GM23248 (cell line): ENCODE measurements at regions not wholly inside any gene's neighbourhood (a gene's known extent, or its start where the extent isn't known, plus 50 kb on each side); places are given as distances from the start of the nearest gene placed in this dataset.

ENCODE experiments used
- DNase-seq: peaks from one replicate; pipeline ENCODE4 v3.0.0-alpha.2; 2015
- H2AFZ ChIP-seq: fragments of 200-600 bp; sonication (generic); 2 replicates; pipeline ENCODE4 v1.6.1; 2016; ENCODE audit warnings: antibody characterized with exemption
- H3F3A ChIP-seq: fragments of 200-600 bp; sonication (generic); 2 replicates; pipeline ENCODE4 v1.6.1; 2016; ENCODE audit warnings: mild to moderate bottlenecking, antibody characterized with exemption, mixed run types; ENCODE audit not compliant: insufficient read depth
- H3K27ac ChIP-seq: fragments of 200-600 bp; sonication (generic); 2 replicates; pipeline ENCODE4 v1.5.1; 2016; ENCODE audit warnings: mild to moderate bottlenecking
- H3K27me3 ChIP-seq: fragments of 200-600 bp; sonication (generic); replicated peaks from 2 replicates; pipeline ENCODE4 v1.6.1; 2016; ENCODE audit warnings: mild to moderate bottlenecking; ENCODE audit not compliant: insufficient read depth
- H3K36me3 ChIP-seq: fragments of 200-600 bp; sonication (generic); 2 replicates; pipeline ENCODE4 v1.6.1; 2016; ENCODE audit warnings: low read depth, mild to moderate bottlenecking
- H3K4me1 ChIP-seq: fragments of 200-600 bp; sonication (generic); 2 replicates; pipeline ENCODE4 v1.6.1; 2016; ENCODE audit warnings: mild to moderate bottlenecking; ENCODE audit not compliant: insufficient read depth
- H3K4me2 ChIP-seq: fragments of 200-600 bp; sonication (generic); one replicate; pipeline ENCODE4 v1.6.1; 2016; ENCODE audit warnings: mild to moderate bottlenecking; ENCODE audit not compliant: unreplicated experiment
- H3K4me3 ChIP-seq: fragments of 200-600 bp; sonication (generic); 2 replicates; pipeline ENCODE4 v1.5.1; 2016; ENCODE audit warnings: mild to moderate bottlenecking
- H3K79me2 ChIP-seq: fragments of 200-600 bp; sonication (generic); 2 replicates; pipeline ENCODE4 v1.6.1; 2016; ENCODE audit warnings: mild to moderate bottlenecking; ENCODE audit not compliant: insufficient read depth
- H3K9ac ChIP-seq: fragments of 200-600 bp; sonication (generic); 2 replicates; pipeline ENCODE4 v1.6.1; 2016; ENCODE audit warnings: mild to moderate bottlenecking
- H3K9me2 ChIP-seq: fragments of 200-600 bp; sonication (generic); 2 replicates; pipeline ENCODE4 v1.6.1; 2016; ENCODE audit warnings: mixed run types, mild to moderate bottlenecking, moderate library complexity; ENCODE audit not compliant: insufficient read depth
- H3K9me3 ChIP-seq: fragments of 200-600 bp; sonication (generic); one replicate; pipeline ENCODE4 v1.6.1; 2017; ENCODE audit warnings: low read depth
- H4K20me1 ChIP-seq: fragments of 200-600 bp; sonication (generic); 2 replicates; pipeline ENCODE4 v1.6.0; 2016; ENCODE audit not compliant: insufficient read depth
- EZH2 ChIP-seq: fragments of 200-600 bp; sonication (generic); IDR thresholded peaks from 2 replicates; pipeline ENCODE4 v1.6.1; 2018; ENCODE audit warnings: antibody characterized with exemption, mild to moderate bottlenecking; ENCODE audit not compliant: insufficient read depth, poor library complexity, severe bottlenecking
- EZH2phosphoT487 ChIP-seq: fragments of 200-600 bp; sonication (generic); IDR thresholded peaks from 2 replicates; pipeline ENCODE4 v1.6.1; 2018; ENCODE audit warnings: antibody characterized with exemption, moderate library complexity, mild to moderate bottlenecking, low read depth; ENCODE audit not compliant: insufficient read depth
- WGBS, 2 experiments: methylation state at CpG; one replicate each; pipeline ENCODE4 v1.1.6; 2015 to 2017; ENCODE audit warnings: low lambda C conversion rate in 2 of 2, low coverage in 1 of 2; ENCODE audit errors: missing lambda C conversion rate in 2 of 2; 5-methylcytosine and 5-hydroxymethylcytosine counted together
- in situ Hi-C: fragments of 300-500 bp; cut with MboI; formaldehyde crosslinking; loops from 2 replicates; pipeline ENCODE4 v1.15.0; 2020

GRCh38 chr17:15048933-15049794 lies 216.0 kb downstream of the PMP22 start:
- no peak overlapping the region for H3K4me3 ChIP-seq
- H3K9me3 ChIP-seq = no peaks in the 10 kb centered on the region
- H3K4me2 ChIP-seq = no peak overlapping the region
- H3K27me3 ChIP-seq = peaks cover 28% of the 10 kb centered on the region
- 44 to 46% methylated on average over 6 of the region's 6 CpGs for WGBS, 2 experiments
- H4K20me1 ChIP-seq = no peaks in the 10 kb centered on the region
- no peaks in the 10 kb centered on the region for H3K79me2 ChIP-seq
- H3K4me1 ChIP-seq = no peaks in the 10 kb centered on the region
- H3K27ac ChIP-seq = no peak overlapping the region
- TF ChIP-seq EZH2 (no peak), EZH2phosphoT487 (no peak)
- H3K9me2 ChIP-seq = no peaks in the 10 kb centered on the region
- H3F3A ChIP-seq = no peaks in the 10 kb centered on the region
- DNase-seq = no peak
- no peaks in the 10 kb centered on the region for H3K36me3 ChIP-seq
- in situ Hi-C loops = loop anchor here (10.0 kb wide), 1 partner anchor 64 kb away; no protein-coding TSS in a partner anchor
- no peak overlapping the region for H2AFZ ChIP-seq
- no peak overlapping the region for H3K9ac ChIP-seq

GRCh38 chr17:15048381-15048780 lies 216.7 kb downstream of the PMP22 start:
- no peak overlapping the region for H3K9ac ChIP-seq
- H3K9me2 ChIP-seq = no peaks in the 10 kb centered on the region
- 6 to 7% methylated on average over 2 of the region's 2 CpGs for WGBS, 2 experiments
- no peaks in the 10 kb centered on the region for H3K36me3 ChIP-seq
- H3K4me2 ChIP-seq = no peak overlapping the region
- H3F3A ChIP-seq = no peaks in the 10 kb centered on the region
- H3K4me3 ChIP-seq = no peak overlapping the region
- no peaks in the 10 kb centered on the region for H3K79me2 ChIP-seq
- peaks cover 28% of the 10 kb centered on the region for H3K27me3 ChIP-seq
- DNase-seq = peak; percentile 17
- H3K27ac ChIP-seq = no peak overlapping the region
- H3K4me1 ChIP-seq = no peaks in the 10 kb centered on the region
- in situ Hi-C loops = loop anchor here (10.0 kb wide), 1 partner anchor 64 kb away; no protein-coding TSS in a partner anchor
- TF ChIP-seq EZH2 (no peak), EZH2phosphoT487 (no peak)
- no peaks in the 10 kb centered on the region for H3K9me3 ChIP-seq
- H2AFZ ChIP-seq = no peak overlapping the region
- no peaks in the 10 kb centered on the region for H4K20me1 ChIP-seq

- no peaks in the 10 kb centered on the region for H3K9me2 ChIP-seq
- no peak overlapping the region for H3K9ac ChIP-seq
- DNase-seq = no peak
- H3K27me3 ChIP-seq = 0 out of 2 replicates have a peak, but pooled peaks cover 7% of the 10 kb centered on the region
- no peaks in the 10 kb centered on the region for H4K20me1 ChIP-seq
- H3K36me3 ChIP-seq = no peaks in the 10 kb centered on the region
- TF ChIP-seq EZH2phosphoT487 (no peak), EZH2 (no peak)
- H3K4me1 ChIP-seq = peaks cover 8% of the 10 kb centered on the region
- no peak overlapping the region for H2AFZ ChIP-seq
- WGBS, 2 experiments = 72 to 82% methylated on average over 6 of the region's 6 CpGs
- no peak overlapping the region for H3K4me3 ChIP-seq
- no peaks in the 10 kb centered on the region for H3K79me2 ChIP-seq
- in situ Hi-C loops = loop anchor here (10.0 kb wide), 1 partner anchor 58 kb away; no protein-coding TSS in a partner anchor
- H3K27ac ChIP-seq = no peak overlapping the region
- no peak overlapping the region for H3K4me2 ChIP-seq
- H3K9me3 ChIP-seq = no peaks in the 10 kb centered on the region
- H3F3A ChIP-seq = no peaks in the 10 kb centered on the region
These were observed 222.8 kb downstream of the PMP22 start for GRCh38 chr17:15042311-15042710.

GRCh38 chr17:15039366-15039765 lies 225.8 kb downstream of the PMP22 start:
- Histone ChIP-seq H3K4me3 (no peak overlapping the region), H2AFZ (no peak overlapping the region), H4K20me1 (no peaks in the 10 kb centered on the region), H3K9ac (no peak overlapping the region), H3K27me3 (0 out of 2 replicates have a peak, but pooled peaks cover 11% of the 10 kb centered on the region), H3K9me3 (no peaks in the 10 kb centered on the region), H3K9me2 (no peaks in the 10 kb centered on the region), H3F3A (no peaks in the 10 kb centered on the region), H3K27ac (no peak overlapping the region), H3K36me3 (no peaks in the 10 kb centered on the region), H3K4me1 (peaks cover 8% of the 10 kb centered on the region), H3K79me2 (no peaks in the 10 kb centered on the region), H3K4me2 (peak overlapping the region; percentile 36)
- in situ Hi-C loops = no loop called here
- 31 to 58% methylated on average over 1 of the region's 1 CpG for WGBS, 2 experiments
- TF ChIP-seq EZH2 (no peak), EZH2phosphoT487 (no peak)
- DNase-seq = peak; percentile 13
